NCI-H524 treated with DMSO at 0.1 percent for 48 hours (cell line): ENCODE measurements at regions not wholly inside any gene's neighbourhood (a gene's known extent, or its start where the extent isn't known, plus 50 kb on each side); places are given as distances from the start of the nearest gene placed in this dataset.

ENCODE experiments used
- DNase-seq: peaks from one replicate; lab custom pipeline; 2025; lab: John Stamatoyannopoulos, UW

DNA sequence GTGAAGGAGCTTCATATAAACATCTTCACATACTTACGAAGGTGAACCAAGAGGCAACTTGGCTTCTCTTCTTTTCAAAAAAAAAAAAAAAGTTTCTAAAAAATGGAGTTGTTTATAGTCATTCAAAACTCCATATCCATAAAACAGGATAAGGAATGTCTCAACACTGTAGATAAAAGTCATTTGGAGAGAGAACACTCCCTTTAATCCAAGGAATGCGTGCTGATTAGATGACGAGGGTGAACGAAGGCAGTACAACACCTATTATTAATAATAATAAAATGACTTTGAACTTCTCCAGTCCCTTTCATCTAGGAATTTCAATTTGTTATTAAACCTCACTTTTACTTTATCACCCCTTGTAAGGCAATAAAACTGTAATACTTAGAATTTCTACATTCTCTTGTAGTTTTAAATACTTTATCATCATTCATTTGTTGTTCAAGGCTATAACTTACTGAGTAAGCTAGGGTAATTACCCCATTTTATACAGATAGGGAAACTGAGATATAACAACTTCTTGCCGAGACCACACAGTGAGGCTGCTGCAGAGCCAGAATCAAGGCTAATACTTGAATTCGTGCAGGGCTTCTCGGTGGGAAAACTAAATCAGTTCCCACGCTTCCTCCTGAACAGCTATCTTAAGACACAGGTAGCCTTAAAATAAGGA is 377.1 kb downstream of the EFNA5 start:
- DNase-seq: no peak

DNA sequence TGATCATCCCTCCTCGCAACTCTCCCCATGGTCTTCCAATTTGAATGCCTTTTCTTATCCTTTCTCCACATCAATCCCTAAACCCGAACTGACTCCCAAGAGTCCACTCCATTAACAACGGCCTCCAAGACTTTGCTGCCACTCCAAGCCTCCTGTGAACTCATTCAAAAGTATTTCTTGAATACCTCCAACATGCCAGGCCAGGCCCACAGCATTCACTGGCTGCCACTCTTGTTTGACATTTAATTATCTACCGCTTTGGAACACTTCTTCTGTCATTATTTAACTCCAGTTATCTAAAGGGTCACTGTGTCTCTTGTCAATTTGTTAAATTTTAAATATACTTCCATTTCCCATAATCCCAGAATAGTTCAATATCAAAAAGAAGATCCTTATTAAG is 378.9 kb downstream of the EFNA5 start:
- no peak for DNase-seq

DNA sequence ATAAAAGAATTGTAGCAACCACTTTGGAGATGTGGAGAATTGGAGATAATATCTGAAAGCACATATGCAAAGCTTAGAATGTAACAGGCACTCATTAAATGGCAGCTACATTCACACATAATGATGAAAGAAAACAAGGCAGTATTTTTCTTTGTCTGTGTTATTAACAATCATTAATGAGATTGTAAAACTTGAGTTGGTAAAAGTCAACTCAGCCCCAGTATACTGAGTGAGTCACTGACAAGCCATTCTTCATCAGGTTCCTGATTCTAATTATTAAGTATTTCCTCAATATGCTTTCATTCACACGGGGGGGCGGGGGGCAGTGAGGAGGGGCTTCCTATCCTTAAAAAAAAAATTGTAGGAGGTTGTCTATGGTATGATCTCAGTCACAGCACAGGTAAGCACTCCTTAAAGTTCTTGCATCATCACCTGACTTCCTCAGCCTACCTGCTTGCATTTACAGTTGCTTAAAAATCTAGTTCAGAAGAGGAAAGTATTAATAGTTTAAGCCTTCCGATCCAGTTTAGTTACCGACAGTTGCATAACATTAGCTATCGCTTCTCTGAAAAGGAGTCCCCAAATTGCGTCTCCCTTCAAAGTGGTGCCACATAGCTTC is 379.8 kb downstream of the EFNA5 start:
- no peak for DNase-seq

DNA sequence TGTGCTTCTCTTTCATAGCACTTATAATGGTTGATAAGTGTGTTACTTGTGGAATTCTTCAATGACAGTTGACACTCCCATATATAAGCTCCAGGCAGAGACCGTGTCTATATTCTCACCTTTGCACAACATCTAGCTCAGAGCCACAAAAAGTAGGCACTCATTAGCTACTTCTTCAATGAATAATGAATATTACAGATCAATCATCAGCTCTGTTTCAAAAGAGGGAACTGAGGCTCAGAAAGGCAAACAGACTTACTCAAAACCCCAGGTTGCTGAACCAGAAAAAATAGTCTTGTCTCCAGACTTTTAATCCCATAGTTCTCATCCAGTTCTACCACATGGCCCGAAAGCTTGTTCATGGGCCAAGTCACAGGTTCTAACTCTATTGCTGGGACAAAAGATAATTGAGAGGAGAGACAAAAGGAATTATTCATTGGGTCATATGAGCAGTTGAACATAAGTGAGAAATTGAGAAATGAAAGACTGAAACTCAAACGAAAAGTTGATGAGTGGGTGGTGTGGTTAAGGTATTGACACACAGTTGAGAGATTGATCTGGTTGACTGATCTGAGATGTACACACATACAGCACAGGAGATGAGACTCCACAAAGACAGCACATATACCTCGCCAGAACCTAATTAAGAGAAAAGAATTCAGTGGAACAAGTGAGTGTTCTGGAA is 381.6 kb downstream of the EFNA5 start:
- DNase-seq: no peak

DNA sequence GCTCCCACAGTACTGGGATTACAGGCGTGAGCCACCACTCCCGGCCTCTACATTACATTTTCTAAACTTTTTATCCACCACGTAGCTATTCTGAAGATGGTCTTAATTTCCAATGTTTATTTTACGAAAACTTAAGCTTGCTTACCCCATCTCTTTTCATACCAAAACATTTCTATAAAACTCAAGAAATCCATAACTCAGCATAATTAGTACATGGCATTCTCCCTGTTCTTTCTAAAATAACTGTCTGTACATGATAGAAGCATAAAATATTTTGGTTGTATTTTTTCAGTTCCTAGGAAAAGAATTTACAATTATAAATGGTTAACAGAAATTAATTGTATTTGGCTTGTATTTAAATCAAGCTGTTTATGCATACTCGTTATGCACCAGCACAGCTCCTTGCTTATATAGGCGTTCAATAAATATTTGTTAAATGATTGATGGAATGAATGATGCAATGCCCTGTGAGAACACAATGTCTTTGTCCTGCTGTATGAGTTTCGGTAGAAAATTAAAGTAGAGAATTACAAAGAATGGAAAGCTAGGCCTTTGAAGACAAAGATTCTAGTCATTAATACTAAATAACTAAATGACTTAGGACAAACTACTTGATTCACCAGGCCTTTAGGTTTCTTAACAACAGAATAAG is 384.2 kb downstream of the EFNA5 start:
- no peak for DNase-seq

DNA sequence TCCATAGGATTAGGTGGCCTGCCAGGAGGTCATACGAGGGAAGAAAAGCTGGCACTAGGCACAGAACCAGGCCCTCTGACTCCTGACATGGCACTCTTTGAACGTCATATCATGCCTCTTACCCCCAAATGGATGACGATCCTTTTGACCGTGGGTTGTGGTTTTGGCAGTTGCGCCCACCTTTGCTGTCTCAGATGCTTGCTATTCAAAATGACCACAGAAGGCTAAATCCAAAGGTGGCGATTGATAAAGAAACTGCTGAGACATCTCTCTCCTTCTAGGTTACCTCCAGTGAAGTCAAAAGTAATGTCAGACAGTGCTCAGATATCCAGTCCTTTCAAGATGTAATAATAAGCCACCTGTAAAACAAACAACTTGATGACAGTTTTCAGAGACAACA is 385.0 kb downstream of the EFNA5 start:
- no peak for DNase-seq

DNA sequence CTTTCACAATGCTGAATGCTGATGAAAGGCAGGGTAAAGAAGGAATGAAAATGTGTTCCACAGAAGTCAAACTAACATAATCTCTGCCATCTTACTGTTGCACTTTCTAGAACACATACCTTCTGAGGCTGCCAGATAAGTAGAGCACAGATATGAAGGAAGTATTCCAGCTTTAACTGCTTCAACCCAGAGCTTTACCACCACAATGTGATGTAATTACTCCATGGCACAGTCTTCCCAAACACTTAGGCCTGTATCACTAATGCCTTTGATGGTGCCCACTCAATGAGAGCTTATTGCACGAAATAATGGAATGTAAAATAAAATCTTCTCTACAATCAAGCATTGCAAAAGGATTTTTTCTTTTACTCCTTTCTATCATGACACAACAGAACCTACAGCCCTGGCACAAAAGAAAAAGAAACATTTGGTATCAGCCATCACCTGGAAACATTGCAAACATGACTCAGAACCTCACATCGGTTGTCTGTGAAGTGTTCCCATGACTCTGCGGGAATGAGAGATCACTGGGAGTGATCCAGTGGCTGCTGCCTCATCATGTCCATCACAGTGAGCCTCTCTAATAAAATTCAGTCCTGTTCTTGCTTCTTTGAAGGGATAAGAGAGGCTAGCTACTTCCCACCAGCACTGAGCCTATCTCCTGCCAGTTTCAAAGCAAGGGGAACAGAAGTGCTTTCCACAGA is 385.8 kb downstream of the EFNA5 start:
- no peak for DNase-seq

DNA sequence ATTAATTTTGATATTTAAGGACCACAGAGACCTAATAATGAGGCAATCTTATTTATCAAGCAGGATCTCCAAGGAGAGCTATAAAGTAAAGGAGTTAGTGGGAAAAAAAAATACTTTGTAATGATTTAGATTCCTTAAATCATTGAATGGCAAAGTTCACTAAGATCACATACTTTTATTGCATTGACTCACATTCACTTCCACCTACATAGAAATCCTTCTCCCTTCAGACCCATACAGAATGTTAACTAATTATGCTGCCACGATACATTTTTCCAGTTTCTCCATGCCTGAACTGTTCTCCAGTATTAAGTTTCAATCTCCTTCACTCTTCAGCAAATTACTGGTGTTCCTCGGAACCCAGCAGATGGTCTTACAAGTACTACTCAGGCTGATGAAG is 388.7 kb downstream of the EFNA5 start:
- peak; percentile 11 for DNase-seq

DNA sequence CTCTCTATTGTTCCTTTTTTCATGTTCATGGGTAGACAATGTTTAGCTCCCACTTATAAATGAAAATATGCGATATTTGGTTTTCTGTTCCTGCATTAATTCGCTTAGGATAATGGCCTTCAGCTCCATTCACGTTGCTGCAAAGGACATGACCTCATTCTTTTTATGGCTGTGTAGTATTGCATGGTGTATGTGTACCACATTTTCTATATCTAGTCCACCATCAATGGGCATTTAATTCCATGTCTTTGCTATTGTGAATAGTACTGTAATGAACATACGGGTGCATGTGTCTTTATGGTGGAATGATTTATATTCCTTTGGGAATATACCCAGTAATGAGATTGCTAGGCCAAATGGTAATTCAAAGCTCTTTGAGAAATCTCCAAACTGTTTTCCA is 392.0 kb downstream of the EFNA5 start:
- DNase-seq: no peak

DNA sequence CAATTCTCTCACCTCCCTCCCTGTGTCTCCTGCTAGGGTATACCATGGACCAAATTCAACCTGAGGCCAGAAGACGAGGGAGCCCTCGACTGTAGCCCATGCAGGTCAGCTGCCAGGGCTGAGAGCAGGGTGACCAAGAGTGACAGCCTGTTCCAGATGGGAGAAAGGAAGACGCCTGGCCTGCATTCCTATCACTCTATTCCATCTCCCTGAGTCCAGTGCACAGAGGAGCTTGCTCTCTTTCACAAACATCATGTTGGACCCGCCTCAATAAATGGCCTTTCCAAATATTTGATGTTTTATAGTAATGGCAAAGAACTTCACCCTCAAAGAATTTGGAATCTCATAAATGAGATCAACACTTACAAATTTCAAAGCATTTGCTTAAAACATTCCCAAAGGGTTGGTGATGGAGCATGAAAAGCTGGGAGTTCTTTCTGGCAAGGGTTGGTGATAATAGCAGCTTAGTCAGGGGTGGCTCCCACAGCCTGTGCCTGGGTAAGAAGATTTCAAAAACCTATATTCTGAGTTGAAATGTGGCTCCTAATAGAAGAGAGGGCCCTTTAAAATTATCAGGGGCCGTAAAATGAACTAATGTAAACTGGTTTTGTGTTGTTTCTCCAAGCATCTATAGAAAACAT is 393.1 kb downstream of the EFNA5 start:
- DNase-seq: no peak

DNA sequence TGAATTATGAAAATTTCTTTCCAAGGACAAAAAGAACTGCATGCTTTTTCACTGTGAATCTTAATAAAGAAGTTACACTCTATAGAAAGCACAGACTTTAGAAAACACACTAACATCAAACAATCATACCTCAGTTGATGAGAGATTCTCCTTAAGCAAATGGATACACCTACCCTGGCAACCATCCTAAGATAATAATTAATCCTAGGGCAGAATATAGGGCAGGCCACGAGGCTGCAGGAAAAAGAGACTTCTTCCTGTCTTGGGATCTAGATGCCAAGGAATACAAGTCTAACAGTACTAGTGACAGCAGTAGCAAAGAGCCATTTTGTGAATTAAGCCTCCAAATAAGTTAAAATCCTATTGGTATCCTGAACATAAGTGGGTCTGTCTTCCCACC is 395.4 kb downstream of the EFNA5 start:
- DNase-seq: no peak

DNA sequence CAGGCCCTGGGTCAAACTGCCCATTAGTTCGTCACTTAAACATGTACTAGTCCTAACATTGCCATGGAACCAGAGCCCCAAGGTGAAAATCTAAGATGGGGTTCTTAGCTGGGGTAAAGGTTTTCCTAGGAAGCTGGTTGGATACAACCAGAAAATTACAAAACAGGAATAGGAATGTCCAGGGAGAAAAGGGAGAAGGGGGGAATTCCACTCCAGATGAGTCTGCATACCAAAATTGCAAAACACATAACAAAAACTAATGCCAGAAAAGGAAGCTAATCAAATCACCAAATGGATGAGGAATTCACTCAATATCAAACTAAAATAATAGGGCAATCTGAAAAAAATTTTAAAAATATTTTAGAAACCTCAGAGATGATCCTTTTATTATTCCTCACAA is 396.2 kb downstream of the EFNA5 start:
- no peak for DNase-seq

DNA sequence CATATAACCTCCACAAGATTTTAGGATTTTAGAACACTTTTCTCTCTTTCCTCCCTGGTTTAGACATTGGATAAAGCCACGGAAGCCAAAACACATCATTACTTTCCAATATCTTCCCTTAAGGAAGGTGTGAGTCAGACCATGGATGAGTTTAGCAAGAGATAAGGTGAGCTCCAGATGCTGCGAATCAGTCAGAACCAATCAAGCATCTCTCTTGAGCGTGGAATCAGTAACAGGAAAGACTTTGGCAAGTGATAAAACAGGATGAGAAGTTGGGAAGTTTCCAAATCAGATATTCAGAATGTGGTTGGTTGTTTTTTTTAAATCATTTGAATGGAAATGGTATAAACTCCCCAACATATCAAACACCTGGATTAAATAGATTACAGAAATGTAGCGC is 397.8 kb downstream of the EFNA5 start:
- DNase-seq: no peak

DNA sequence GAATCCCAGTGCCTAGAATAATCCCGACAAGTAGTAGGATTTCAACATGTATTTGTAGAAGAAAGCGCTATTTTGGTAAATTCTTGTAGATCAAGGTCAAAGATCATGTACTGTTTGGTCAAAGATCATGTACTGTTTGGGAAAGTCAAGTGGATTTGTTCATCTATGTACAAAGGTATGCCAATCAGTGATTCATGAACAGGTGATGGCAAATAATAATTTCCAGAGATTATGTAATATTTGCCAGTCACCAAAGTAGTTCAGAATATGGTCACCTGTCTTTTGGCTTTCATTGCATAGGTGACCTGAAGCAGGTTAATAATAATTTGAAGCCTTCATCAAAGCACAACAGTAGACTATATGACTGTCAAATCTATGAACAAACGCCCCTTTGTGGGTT is 398.2 kb downstream of the EFNA5 start:
- no peak for DNase-seq

DNA sequence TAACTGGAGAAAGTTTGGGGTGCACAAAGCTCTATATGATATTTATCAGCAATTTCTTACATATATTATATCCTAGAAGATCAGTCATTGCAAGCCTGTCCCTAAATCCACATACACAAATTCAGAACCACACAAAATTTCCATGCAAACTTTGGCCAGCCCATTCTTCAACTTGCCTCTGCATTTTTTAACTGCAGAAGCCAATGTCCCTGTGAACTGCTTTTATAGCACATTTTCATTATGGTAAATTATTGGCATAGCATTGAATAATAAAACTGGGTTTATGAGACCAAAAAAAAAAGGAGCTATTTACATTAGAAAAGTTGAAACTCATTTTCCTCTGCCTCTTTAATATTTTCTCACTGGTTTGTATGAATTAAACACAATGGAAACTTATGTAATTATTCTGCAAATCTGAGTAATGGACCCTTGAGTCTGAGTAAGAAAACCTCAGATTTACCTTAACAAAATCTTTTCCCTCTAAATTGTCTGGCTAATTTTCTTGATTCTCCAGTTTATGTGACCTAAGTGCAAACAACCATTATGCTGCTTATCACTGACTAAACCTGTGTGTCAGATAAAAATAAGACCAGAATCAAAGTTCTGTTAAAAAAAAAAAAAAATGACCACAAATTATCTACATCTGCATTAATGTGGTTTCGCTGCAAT is 398.9 kb downstream of the EFNA5 start:
- no peak for DNase-seq

DNA sequence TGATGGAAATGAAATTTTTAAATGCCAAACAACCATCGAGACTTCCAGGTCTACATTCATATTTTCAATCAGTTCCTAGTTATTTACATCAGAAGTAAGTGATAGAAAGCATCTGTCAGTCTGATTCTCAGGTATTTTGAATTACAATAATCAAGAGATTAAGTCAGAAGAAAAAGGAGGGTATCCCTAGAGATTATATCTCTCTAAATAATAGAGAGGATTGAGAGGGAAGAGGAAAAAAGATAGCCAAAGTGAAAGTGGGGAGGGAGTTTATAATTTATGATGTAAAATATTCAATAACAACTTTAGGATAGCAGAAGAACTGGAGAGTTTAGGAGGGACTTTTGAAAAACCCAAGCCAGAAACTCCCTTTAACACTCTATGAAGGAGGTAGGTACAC is 400.2 kb downstream of the EFNA5 start:
- DNase-seq: no peak

DNA sequence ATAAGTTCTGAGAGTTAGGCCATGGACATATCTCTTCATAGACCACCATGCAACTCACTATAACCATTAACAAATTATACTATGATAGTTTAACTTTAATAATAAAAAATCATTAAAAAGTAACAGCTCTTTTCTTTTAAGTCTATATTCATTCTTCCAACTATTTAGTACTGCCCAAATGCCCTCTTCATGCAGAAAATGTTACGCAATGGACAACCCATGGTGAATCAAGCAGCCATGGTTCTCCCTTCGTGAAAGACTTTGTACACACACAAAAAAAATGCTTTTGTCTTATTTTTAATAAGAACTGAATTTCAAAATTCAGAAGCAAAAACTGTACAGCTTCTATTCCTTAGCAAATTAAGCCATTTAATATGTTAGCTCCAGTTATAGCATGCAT is 401.1 kb downstream of the EFNA5 start:
- no peak for DNase-seq

DNA sequence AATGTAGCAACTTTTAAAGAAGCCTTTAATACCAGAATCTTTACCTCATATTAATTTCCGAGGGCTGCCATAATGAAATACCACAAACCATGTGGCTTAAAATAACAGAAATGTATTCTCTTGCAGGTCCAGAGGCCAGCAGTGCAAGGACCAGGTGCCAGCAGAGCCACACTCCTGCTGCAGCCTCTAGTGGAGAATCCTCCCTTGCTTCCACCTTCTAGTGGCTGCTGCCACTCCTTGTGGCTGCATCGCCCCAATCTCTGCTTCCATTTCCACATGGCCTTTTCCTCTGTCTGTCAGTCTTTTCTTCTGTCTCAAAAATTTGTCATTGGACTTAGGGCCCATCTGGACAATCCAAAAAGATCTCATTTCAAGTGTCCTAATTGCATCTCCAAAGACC is 401.5 kb downstream of the EFNA5 start:
- DNase-seq: no peak

DNA sequence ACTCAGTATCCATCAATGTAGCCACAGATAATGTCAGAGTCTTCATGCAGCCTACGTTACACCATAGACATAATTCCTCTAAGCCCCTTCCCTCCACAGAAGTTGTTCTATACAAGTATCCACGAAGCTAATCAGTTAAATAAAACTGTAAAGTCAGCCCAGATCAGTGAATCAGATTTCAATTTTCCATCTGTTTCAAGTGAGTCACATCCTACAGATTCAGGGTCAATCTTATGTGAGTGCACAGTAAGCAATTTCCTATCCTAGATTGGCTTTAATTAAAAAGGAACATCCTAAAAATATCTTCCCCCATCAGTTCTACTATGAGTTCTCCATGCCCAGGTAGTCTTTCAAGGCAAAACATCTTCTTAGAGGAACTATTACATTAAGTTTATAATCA is 402.5 kb downstream of the EFNA5 start:
- DNase-seq: no peak

DNA sequence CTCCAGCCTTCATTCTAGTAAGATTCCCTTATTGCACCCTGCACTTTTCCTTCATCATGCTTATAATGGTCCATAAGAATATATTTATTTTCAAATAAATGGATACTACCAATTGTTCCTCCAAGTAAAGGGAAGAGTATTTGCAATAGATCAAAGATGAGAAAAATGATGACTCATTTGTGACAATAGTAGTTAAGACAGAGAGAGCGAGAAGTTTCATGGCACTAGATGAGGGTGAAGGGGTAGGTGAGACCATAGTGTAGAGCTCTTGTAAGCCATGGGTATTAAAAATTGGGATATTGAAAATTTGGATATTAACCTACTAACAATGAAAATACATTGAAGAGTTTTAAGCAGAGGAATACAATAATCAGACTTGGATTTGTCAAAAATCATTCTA is 404.6 kb downstream of the EFNA5 start:
- DNase-seq: no peak

DNA sequence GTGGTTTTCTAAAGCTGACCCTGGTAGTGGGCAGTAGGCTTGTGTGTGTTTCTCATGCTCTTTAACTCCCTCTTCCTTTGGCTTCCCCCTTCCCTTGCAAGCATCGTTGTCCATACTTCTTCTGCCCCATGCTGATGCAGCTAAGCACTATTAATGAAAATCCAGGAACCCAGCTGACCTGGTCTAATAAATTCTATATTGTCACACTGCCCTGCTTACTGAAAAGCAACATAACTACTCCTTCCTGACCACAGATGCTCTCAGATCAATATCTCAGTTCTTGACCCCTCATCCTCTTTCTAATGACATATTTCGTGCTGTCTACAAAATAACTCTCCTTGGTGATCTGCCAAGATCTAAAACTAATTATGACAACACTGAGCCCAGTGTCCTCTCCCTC is 405.5 kb downstream of the EFNA5 start:
- DNase-seq: no peak
